Keratinocyte (primary cell): ENCODE measurements at regions not wholly inside any gene's neighbourhood (a gene's known extent, or its start where the extent isn't known, plus 50 kb on each side); places are given as distances from the start of the nearest gene placed in this dataset.

ENCODE experiments used
- DNase-seq: peaks from one replicate; pipeline ENCODE4 v3.0.0-alpha.2; 2011; ENCODE audit warnings: low read depth, missing footprints, low spot score
- FAIRE-seq: peaks from 2 replicates; lab custom pipeline; 2011; peaks lifted over from hg19 to GRCh38; lab: Jason Lieb, UNC
- H2AFZ ChIP-seq: 2 replicates; pipeline ENCODE4 v1.6.0; 2012; ENCODE audit warnings: low read length, control low read depth, inconsistent platforms; ENCODE audit not compliant: control insufficient read depth
- H3K27ac ChIP-seq: 2 replicates; pipeline ENCODE4 v1.5.1; 2011; ENCODE audit warnings: low read length; ENCODE audit not compliant: control insufficient read depth, insufficient read depth
- H3K27me3 ChIP-seq: 3 replicates; pipeline ENCODE4 v1.6.0; 2011; ENCODE audit warnings: low read length; ENCODE audit not compliant: control insufficient read depth, insufficient read depth; ENCODE audit errors: extremely low read depth
- H3K36me3 ChIP-seq, 2 experiments: 2 replicates in 1 of 2; 3 replicates in 1 of 2; pipeline ENCODE4 v1.5.1; 2011; ENCODE audit warnings: low read length in 2 of 2, mild to moderate bottlenecking in 1 of 2; ENCODE audit not compliant: control insufficient read depth in 2 of 2, insufficient read depth in 2 of 2; ENCODE audit errors: extremely low read depth in 1 of 2
- H3K4me1 ChIP-seq: 3 replicates; pipeline ENCODE4 v1.5.1; 2011; ENCODE audit warnings: low read length; ENCODE audit not compliant: control insufficient read depth, insufficient read depth; ENCODE audit errors: extremely low read depth
- H3K4me2 ChIP-seq: 3 replicates; pipeline ENCODE4 v1.6.0; 2011; ENCODE audit warnings: low read depth, low read length; ENCODE audit not compliant: control insufficient read depth, insufficient read depth; ENCODE audit errors: extremely low read depth
- H3K4me3 ChIP-seq, 3 experiments: fragments of 200-600 bp in 1 of 3; sonication (generic) in 1 of 3; 2 replicates in 2 of 3; 3 replicates in 1 of 3; pipeline ENCODE4 v1.5.1; 2011 to 2016; ENCODE audit warnings: low read length in 3 of 3, mild to moderate bottlenecking in 3 of 3, control low read depth in 2 of 3, inconsistent platforms in 1 of 3, low read depth in 1 of 3, mixed read lengths in 1 of 3, mixed run types in 1 of 3, moderate library complexity in 1 of 3; ENCODE audit not compliant: control insufficient read depth in 2 of 3, insufficient read depth in 2 of 3; ENCODE audit errors: extremely low read depth in 1 of 3
- H3K79me2 ChIP-seq: 2 replicates; pipeline ENCODE4 v1.6.0; 2012; ENCODE audit warnings: low read length; ENCODE audit not compliant: control insufficient read depth, insufficient read depth
- H3K9ac ChIP-seq: 3 replicates; pipeline ENCODE4 v1.6.0; 2011; ENCODE audit warnings: low read length; ENCODE audit not compliant: control insufficient read depth, insufficient read depth; ENCODE audit errors: extremely low read depth
- H3K9me1 ChIP-seq: 3 replicates; pipeline ENCODE4 v1.6.0; 2011; ENCODE audit warnings: low read length; ENCODE audit not compliant: control insufficient read depth, insufficient read depth; ENCODE audit errors: extremely low read depth
- H3K9me3 ChIP-seq: 2 replicates; pipeline ENCODE4 v1.5.1; 2012; ENCODE audit warnings: low read depth, low read length; ENCODE audit not compliant: control insufficient read depth
- H4K20me1 ChIP-seq: 3 replicates; pipeline ENCODE4 v1.6.0; 2011; ENCODE audit warnings: low read length; ENCODE audit not compliant: control insufficient read depth, insufficient read depth; ENCODE audit errors: extremely low read depth
- CTCF ChIP-seq, 3 experiments: IDR thresholded peaks in 1 of 3; conservative IDR thresholded peaks in 1 of 3; optimal IDR thresholded peaks in 1 of 3; 2 replicates in 2 of 3; 3 replicates in 1 of 3; pipeline versions ENCODE3 to v1.5.1; 2011; ENCODE audit warnings: low read length in 3 of 3, mild to moderate bottlenecking in 3 of 3, moderate library complexity in 2 of 3, control low read depth in 1 of 3, inconsistent platforms in 1 of 3; ENCODE audit not compliant: insufficient read depth in 2 of 3; ENCODE audit errors: extremely low read depth in 1 of 3
- EZH2 ChIP-seq: IDR thresholded peaks from one replicate; pipeline ENCODE4 v1.6.1; 2012; ENCODE audit warnings: inconsistent platforms, mild to moderate bottlenecking, low read length, moderate library complexity
- dilution Hi-C: fragments of 300-500 bp; cut with MboI; formaldehyde crosslinking; loops from one replicate; pipeline ENCODE4 v1.7.0; 2020; ENCODE audit warnings: low sequenced_read_pairs; ENCODE audit not compliant: extremely low pct_ligation_motif_present
- small RNA-seq, 3 experiments: library from RNA; depleted of rRNA; stranded (forward); fragments of <200 nt; gene quantifications; one replicate each; pipeline ENCODE3, GENCODE V24; 2012; ENCODE audit warnings: low read depth in 3 of 3, low replicate concordance in 1 of 3; ENCODE audit not compliant: insufficient read length in 3 of 3

GRCh38 chr7:57399251-57399940 is 50.6 kb upstream of the ZNF716 start:
- Histone ChIP-seq H3K27ac (no peak overlapping the region), H3K4me1 (no peaks in the 10 kb centered on the region), H3K79me2 (no peaks in the 10 kb centered on the region), H2AFZ (no peak overlapping the region), H3K9me1 (no peaks in the 10 kb centered on the region), H3K4me3 (no peak overlapping the region), H4K20me1 (no peaks in the 10 kb centered on the region), H3K9ac (no peak overlapping the region), H3K9me3 (peaks cover 6% of the 10 kb centered on the region), H3K4me2 (no peak overlapping the region), H3K36me3 (no peaks in the 10 kb centered on the region), H3K27me3 (no peaks in the 10 kb centered on the region)
- TF ChIP-seq EZH2: no peak
- no peak for TF ChIP-seq CTCF (optimal IDR thresholded peaks at IDR 0.05 in 1 of 3, IDR thresholded peaks at IDR 0.05 in 1 of 3, conservative IDR thresholded peaks at IDR 0.05 in 1 of 3; ENCODE audit: extremely low read depth in 1 of 3, insufficient read depth in 2 of 3, low read length in 3 of 3)
- dilution Hi-C loops: no loop called here
- FAIRE-seq: no peak
- DNase-seq: no peak

- H4K20me1 ChIP-seq: no peaks in the 10 kb centered on the region
- TF ChIP-seq CTCF (optimal IDR thresholded peaks at IDR 0.05 in 1 of 3, IDR thresholded peaks at IDR 0.05 in 1 of 3, conservative IDR thresholded peaks at IDR 0.05 in 1 of 3; ENCODE audit: extremely low read depth in 1 of 3, insufficient read depth in 2 of 3, low read length in 3 of 3) (no peak), EZH2 (no peak)
- no peaks in the 10 kb centered on the region for H3K4me1 ChIP-seq
- no peak for FAIRE-seq
- H3K27ac ChIP-seq: no peak overlapping the region
- H3K27me3 ChIP-seq: no peaks in the 10 kb centered on the region
- no peaks in the 10 kb centered on the region for H3K9me1 ChIP-seq
- H3K79me2 ChIP-seq: no peaks in the 10 kb centered on the region
- no peak overlapping the region for H3K9ac ChIP-seq
- H3K4me2 ChIP-seq: no peak overlapping the region
- no peak overlapping the region for H3K4me3 ChIP-seq
- dilution Hi-C loops: no loop called here
- no peaks in the 10 kb centered on the region for H3K36me3 ChIP-seq
- DNase-seq: no peak
- peaks cover 9% of the 10 kb centered on the region for H3K9me3 ChIP-seq
- no peak overlapping the region for H2AFZ ChIP-seq
Observed at GRCh38 chr7:57399972-57400371, 50.0 kb upstream of the ZNF716 start.

Small RNAs in the stretch of these regions (small RNA-seq; reads per million reads assigned to genes)
- gene RNU7-157P: 0 reads per million in 3 experiments
